ENCODE measurements at regions not wholly inside any gene's neighbourhood (a gene's known extent, or its start where the extent isn't known, plus 50 kb on each side); places are given as distances from the start of the nearest gene placed in this dataset.
"Not testable (repeated sequence)": the region's sequence is repeated elsewhere in the genome, so short reads cannot be mapped to it uniquely, and the experiment has no call there.

DNA sequence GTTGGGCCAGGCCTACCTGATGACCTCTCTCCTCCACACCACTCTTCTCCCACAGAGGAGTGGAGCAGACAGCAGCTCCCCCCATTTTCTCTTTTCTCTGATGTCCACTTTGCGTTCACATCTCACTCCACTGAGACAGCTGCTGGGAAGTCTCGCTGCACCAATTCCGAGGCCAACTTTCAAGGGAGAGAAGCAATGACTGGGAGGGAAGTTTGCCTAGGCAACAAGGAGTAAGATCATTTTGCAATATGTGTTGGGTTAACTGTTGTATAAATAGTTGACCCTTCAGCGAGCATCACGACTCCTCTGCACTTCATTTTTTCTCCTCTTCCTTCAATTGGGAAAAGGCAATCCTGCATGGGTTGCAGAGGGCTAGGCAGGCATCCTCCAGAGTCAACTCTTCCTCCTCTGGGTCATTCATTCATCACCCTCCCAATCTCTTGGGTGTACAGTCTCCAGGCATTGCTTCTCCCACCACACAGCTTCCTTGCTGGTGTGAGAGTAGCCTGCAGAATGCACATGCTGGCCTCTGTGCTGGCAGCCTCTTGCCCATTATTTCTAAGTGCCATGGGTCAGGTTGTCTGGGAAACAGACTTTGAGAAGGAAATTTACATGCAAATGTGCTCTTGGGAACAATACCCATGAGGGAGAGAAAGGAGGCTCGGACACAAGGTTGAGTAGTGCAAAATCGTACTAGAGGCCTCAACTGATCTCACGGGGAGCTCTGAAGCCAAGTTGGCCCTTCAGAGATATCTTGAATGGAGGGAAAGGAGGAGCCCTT, 75.8 kb upstream of the BCAR3 start:
- H3K36me3 ChIP-seq (ENCODE audit: low read length): no peaks in the 10 kb centered on the region
- no peaks in the 10 kb centered on the region for H3F3A ChIP-seq (ENCODE audit: insufficient read depth)
- H3K79me2 ChIP-seq (ENCODE audit: insufficient read depth, low read length): no peaks in the 10 kb centered on the region
- no peak overlapping the region for H3K4me2 ChIP-seq (ENCODE audit: low read depth, low read length, poor library complexity, severe bottlenecking)
- no peaks in the 10 kb centered on the region for H4K20me1 ChIP-seq (ENCODE audit: low read depth, low read length)
- H3K9ac ChIP-seq (ENCODE audit: low read length): no peak overlapping the region
- H3K9me2 ChIP-seq (replicated peaks; ENCODE audit: insufficient read depth, low read length): no peaks in the 10 kb centered on the region
- no peak overlapping the region for H3K4me3 ChIP-seq (ENCODE audit: insufficient read depth, low read length, poor library complexity, severe bottlenecking)
- no peaks in the 10 kb centered on the region for H3K9me3 ChIP-seq (ENCODE audit: insufficient read depth, low read length)
- no peaks in the 10 kb centered on the region for H3K27me3 ChIP-seq (ENCODE audit: low read length)
- no peak for TF ChIP-seq EZH2phosphoT487 (conservative IDR thresholded peaks at IDR 0.05; ENCODE audit: low read length)
- TF ChIP-seq, protein P1, sequence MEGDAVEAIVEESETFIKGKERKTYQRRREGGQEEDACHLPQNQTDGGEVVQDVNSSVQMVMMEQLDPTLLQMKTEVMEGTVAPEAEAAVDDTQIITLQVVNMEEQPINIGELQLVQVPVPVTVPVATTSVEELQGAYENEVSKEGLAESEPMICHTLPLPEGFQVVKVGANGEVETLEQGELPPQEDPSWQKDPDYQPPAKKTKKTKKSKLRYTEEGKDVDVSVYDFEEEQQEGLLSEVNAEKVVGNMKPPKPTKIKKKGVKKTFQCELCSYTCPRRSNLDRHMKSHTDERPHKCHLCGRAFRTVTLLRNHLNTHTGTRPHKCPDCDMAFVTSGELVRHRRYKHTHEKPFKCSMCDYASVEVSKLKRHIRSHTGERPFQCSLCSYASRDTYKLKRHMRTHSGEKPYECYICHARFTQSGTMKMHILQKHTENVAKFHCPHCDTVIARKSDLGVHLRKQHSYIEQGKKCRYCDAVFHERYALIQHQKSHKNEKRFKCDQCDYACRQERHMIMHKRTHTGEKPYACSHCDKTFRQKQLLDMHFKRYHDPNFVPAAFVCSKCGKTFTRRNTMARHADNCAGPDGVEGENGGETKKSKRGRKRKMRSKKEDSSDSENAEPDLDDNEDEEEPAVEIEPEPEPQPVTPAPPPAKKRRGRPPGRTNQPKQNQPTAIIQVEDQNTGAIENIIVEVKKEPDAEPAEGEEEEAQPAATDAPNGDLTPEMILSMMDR (IDR thresholded peaks at IDR 0.05; ENCODE audit: insufficient read depth, low read length, poor library complexity, severe bottlenecking): no peak
- no peak overlapping the region for H3K27ac ChIP-seq (ENCODE audit: low read depth, low read length)
- no peak overlapping the region for H2AFZ ChIP-seq (ENCODE audit: low read depth, low read length, severe bottlenecking)

DNA sequence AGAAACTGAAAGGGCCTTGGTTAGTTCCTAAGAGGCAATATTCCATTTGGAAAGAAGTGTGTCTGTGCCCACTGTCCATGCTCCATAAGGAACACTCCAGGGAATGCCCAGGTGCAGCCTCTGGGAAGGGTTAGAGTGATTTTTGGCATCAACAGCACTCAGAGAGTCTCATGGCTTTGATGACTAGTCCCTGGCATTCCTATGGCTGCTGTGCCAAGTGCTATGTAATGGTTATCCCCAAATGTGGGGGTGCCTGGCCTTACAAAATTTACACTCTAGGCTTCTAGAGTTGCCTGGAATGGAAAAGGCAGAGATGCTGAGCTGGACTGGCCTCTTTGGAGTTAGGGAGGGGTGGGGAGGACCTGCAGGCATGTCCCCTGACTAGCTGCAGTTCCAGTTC, 75.0 kb upstream of the BCAR3 start:
- H3K9me3 ChIP-seq (ENCODE audit: insufficient read depth, low read length): no peaks in the 10 kb centered on the region
- H3K79me2 ChIP-seq (ENCODE audit: insufficient read depth, low read length): no peaks in the 10 kb centered on the region
- H3K9me2 ChIP-seq (replicated peaks; ENCODE audit: insufficient read depth, low read length): no peaks in the 10 kb centered on the region
- no peak for TF ChIP-seq EZH2phosphoT487 (conservative IDR thresholded peaks at IDR 0.05; ENCODE audit: low read length)
- TF ChIP-seq, protein P1 (IDR thresholded peaks at IDR 0.05; ENCODE audit: insufficient read depth, low read length, poor library complexity, severe bottlenecking): no peak
- H3K4me3 ChIP-seq (ENCODE audit: insufficient read depth, low read length, poor library complexity, severe bottlenecking): no peak overlapping the region
- H3F3A ChIP-seq (ENCODE audit: insufficient read depth): no peaks in the 10 kb centered on the region
- H2AFZ ChIP-seq (ENCODE audit: low read depth, low read length, severe bottlenecking): no peak overlapping the region
- no peak overlapping the region for H3K9ac ChIP-seq (ENCODE audit: low read length)
- no peaks in the 10 kb centered on the region for H3K27me3 ChIP-seq (ENCODE audit: low read length)
- H4K20me1 ChIP-seq (ENCODE audit: low read depth, low read length): no peaks in the 10 kb centered on the region
- H3K4me2 ChIP-seq (ENCODE audit: low read depth, low read length, poor library complexity, severe bottlenecking): no peak overlapping the region
- no peak overlapping the region for H3K27ac ChIP-seq (ENCODE audit: low read depth, low read length)
- no peaks in the 10 kb centered on the region for H3K36me3 ChIP-seq (ENCODE audit: low read length)

DNA sequence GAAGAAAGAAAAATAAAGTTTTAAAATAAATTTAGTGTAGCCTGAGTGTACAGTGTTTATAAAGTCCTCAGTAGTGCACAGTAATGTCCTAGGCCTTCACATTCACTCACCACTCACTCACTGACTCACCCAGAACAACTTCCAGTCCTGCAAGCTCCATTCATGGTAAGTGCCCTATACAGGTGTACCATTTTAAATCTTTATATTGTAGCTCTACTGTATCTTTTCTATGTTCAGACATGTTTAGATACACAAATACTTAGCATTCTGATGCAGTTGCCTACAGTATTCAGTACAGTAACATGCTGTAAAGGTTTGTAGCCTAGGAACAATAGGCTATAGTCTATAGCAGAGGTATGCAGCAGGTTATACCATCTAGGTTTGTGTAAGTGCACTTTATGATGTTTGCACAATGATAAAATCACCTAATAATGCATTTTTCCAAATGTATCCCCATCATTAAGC, 73.6 kb upstream of the BCAR3 start:
- H3K4me3 ChIP-seq (ENCODE audit: insufficient read depth, low read length, poor library complexity, severe bottlenecking); H3K27ac ChIP-seq (ENCODE audit: low read depth, low read length); H2AFZ ChIP-seq (ENCODE audit: low read depth, low read length, severe bottlenecking); H3K79me2 ChIP-seq (ENCODE audit: insufficient read depth, low read length); H3K27me3 ChIP-seq (ENCODE audit: low read length); H3F3A ChIP-seq (ENCODE audit: insufficient read depth); H3K9me2 ChIP-seq (replicated peaks; ENCODE audit: insufficient read depth, low read length); H3K9me3 ChIP-seq (ENCODE audit: insufficient read depth, low read length); H3K9ac ChIP-seq (ENCODE audit: low read length); H3K36me3 ChIP-seq (ENCODE audit: low read length); H4K20me1 ChIP-seq (ENCODE audit: low read depth, low read length); H3K4me2 ChIP-seq (ENCODE audit: low read depth, low read length, poor library complexity, severe bottlenecking): not testable (repeated sequence)
